NCI-H345 treated with DMSO at 0.1 percent for 48 hours (cell line): ENCODE measurements at regions not wholly inside any gene's neighbourhood (a gene's known extent, or its start where the extent isn't known, plus 50 kb on each side); places are given as distances from the start of the nearest gene placed in this dataset.
A peak's percentile ranks its signal among the peaks of the same experiment; 100 is the strongest.
"Not testable (repeated sequence)": the region's sequence is repeated elsewhere in the genome, so short reads cannot be mapped to it uniquely, and the experiment has no call there.

ENCODE experiments used
- DNase-seq: peaks from one replicate; lab custom pipeline; 2025; ENCODE audit not compliant: unreplicated experiment; lab: John Stamatoyannopoulos, UW

DNA sequence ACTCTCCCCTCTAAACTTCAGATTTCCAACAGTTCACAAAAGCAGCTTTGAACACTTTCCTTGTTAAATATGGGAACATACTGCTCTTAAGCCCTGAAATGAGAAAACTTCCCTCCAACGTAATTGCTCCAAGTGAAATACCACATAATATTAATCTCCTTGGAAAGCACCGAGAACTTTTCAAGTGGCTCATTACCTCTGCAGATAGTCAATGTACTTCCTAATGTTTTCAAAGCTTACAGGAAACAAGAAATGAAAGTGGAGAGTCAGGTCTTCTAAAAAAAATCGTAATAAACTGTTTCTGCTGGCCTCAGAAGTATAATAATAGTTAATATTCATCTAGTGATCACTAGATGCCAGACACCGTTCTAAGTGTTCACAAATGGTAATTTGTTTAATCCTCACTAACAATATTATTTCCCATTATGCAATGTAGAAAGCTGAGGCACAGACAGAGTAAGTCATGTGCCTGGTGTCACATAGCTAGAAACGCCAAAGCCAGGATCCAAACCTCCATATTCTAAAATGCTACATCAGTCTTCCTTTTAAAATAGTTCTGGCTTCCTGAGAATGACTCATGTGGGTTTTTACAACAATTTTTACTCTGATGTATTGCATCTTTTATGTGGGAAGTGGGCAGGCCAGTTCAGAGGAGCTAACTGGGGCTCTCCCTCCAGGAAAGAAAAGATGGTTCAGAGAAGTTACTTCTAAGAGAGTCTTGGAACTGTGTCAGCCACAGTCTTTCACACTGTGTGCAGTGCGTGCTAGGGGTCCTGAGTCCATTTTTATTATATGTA lies 177.2 kb downstream of the PLPPR4 start:
- no peak for DNase-seq

DNA sequence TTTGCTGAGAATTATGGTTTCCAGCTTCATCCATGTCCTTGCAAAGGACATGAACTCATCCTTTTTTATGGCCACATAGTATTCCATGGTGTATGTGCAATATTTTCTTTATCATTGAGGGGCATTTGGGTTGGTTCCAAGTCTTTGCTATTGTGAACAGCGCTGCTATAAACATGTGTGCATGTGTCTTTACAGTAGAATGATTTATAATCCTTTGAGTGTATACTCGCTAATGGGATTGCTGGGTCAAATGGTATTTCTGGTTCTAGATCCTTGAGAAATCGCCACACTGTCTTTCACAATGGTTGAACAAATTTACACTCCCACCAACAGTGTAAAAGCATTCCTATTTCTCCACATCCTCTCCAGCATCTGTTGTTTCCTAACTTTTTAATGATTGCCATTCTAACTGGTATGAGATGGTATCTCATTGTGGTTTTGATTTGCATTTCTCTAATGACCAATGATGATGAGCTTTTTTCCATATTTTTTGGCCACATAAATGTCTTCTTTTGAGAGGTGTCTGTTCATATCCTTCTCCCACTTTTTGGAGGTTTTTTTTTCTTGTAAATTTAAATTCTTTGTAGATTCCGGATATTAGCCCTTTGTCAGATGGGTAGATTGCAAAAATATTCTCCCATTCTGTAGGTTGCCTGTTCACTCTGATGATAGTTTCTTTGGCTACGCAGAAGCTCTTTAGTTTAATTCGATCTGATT lies 180.1 kb downstream of the PLPPR4 start:
- not testable (repeated sequence) for DNase-seq

DNA sequence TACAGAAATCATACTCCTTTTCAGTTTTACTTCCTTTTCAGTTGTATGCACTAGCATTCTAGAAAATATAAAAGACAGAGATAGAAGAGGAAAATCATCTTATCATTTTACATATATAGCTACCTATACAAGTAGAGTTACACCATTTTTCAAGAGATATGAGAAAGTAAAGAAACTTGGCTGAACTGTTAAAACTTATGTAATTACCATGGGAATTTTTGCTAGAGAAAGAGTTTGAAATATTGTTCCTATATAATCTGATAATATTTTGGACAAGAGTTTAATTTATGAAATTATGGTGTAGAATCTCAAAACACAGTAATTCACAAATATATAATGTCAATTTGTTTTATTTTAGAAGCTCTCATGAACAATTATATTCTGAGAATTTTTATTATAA lies 180.8 kb downstream of the PLPPR4 start:
- DNase-seq, result no peak

DNA sequence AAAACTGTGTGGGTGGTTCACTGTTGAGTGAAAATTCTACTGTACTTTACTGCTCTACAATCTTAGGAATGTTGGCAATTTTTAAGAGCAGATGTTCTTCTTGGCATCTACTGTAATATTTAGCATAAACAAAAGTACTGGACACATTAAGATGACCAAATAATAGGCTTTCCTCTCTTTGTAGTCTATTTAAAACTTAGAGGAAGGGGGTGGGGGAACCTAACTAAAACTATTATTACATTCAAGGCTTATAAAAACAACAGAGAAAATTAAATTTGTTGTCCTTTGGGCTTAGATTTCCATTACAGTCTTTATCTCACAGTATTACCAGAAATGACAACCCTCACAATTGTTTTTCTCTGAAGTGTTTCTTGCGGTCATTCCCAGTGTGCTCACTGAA lies 181.2 kb downstream of the PLPPR4 start:
- DNase-seq, result no peak

DNA sequence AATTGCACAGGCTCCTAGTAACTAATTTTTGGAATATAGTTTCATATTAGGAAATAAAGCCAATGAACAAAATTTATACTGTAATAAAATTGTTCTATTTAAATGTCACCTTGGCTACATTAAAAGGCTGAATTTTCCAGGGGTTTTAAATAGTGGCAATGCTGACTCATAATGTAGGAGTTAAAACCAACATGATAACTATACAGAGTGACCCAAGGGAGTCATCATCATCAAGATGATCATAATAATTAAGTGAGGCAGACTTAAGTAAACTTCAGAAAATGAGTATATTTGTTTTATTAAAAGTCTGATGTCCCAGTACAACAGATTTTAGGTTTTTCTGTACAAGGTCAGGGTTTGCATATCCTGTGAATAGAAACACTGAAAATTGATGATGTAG lies 183.4 kb downstream of the PLPPR4 start:
- DNase-seq, result no peak

DNA sequence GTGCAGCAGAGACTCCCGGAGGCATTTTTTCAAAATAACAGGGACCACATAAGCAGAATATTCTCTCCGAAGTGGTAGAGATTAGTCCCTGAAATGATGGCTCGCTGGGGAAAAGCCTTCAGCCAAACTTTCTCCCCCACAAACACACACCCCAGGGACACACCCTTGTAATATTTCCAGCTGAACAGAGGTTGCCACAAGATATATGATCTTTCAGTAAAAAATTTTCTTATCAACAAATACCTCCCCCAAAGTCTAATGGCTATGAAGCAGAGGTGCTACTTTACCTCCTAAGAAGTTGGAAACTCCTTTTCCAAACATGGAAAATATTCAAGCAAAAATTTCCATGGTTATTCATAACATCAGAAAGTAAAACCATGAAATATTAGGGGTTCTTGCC lies 190.2 kb upstream of the PALMD start:
- DNase-seq, result no peak

DNA sequence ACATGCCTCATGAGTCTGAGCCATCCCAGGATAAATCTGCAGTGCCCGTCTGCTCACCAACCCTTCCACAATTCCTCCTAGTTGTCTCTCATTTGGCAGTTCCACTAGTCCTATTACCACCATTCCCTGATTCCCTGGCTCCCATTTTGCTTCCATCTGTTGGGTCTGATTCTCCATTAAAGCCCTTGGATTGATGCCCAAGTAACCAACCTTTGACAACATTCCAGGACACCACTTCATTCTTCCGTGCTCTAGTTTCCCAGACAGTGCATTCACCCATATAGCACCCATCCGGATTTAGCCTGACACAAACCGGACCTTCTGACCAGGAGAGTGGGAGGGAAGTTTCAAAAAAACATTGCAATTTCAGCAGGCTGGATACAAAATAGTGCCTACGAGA lies 189.4 kb upstream of the PALMD start:
- no peak for DNase-seq

DNA sequence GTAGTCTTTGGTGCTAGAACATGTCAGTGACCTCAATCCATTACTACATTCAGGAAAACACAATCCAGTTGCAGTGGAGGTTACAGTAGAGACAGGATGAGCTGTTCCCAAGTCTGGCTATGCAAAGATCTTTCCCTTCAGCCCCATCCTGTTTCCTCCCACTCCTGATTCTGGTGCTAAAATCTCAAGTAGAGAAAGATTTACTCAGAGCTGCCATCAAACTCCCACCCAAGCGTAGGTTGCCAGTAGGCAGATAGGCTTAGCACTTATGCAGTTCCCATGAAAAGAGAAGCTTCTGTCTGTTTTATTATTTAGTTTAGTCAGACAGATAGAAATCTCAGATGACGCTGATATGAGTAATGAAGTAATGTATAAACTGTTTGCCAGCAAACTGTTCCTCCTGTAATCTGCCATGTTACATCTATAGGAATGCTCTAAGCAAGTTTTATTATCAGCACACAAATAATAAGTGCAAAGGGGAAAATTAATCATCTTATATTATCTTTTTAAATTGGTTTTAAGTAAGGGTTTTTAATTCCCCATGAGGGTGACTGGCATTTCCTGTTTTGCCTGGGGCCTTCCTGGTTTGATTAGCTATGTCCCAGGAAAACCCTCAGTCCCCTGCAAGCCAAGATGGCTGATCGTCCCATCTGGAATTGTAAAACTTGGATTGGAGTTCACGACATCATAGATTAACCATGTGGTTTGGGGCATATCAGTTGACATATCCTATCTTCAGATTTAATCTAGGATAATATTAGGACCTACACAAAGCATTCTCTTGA lies 188.3 kb upstream of the PALMD start:
- no peak for DNase-seq

DNA sequence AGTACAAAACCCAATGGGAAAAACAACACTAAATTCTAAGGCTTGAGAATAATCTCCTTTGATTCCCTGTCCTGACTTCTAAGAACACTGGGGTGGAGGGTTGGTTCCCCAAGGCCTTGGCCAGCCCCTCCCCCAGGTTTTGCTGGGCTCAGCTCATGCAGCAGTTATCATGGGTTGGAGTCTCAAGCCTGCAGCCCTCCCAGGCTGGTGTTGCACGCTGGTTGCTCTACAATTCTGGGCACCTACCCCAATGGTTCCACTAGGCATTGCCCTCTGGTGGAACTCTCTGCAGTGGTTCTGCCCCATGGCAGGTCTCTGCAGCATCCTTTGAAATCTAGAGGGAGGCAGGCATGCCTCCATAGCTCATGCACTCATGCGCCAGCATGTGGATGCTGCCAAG lies 184.4 kb upstream of the PALMD start:
- DNase-seq, result no peak

DNA sequence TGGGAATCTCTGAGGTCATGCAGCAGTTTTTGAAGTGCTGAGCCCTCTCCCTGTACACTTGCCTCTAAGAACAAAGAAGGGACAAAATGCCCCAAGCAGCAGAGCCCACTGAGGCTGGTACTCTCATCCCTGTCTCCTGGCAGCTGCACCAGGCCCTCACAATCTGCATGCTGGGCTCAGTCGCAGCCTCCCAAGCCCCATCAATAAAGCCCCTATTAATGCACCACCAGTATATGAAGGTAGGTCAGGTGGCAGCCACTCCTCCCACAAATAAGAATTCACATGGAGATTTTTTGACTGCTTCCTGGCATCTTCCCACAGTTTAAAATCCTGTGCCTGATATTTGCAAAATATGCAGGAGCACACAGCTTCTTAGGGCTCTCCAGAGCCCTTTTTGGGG lies 181.2 kb upstream of the PALMD start:
- DNase-seq, result no peak

DNA sequence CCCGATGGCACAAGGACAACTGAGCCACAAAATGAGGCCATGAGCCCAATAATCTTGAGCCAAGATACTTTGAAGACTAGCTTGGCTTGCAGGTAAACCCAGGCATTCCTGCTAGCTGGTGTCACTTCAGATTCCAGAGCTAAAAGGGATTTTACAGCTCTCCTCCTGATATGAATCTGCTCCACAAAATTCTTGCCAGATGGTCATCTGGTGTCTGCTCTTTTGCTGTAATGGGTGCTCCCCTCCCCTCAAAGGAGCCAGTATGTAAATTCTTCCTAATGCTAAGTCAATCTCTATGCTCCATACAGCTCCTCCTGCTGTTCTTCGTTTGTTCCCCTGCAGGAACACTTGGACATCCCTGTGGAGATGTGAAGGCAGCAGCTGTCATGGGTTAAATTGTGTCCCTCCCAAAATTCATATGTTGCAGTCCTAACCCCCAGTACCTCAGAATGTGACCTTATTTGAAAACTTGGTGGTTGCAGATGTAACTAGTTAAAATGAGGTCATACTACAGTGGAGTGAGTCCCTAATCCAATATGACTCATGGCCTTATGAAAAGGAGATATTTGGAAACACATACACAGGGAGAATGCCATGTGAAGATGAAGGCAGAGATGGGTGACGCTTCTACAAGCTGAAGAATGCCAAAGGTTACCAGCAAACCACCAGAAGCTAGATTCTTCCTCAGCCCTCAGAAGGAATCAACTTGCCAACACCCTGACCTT lies 180.6 kb upstream of the PALMD start:
- DNase-seq, result no peak

DNA sequence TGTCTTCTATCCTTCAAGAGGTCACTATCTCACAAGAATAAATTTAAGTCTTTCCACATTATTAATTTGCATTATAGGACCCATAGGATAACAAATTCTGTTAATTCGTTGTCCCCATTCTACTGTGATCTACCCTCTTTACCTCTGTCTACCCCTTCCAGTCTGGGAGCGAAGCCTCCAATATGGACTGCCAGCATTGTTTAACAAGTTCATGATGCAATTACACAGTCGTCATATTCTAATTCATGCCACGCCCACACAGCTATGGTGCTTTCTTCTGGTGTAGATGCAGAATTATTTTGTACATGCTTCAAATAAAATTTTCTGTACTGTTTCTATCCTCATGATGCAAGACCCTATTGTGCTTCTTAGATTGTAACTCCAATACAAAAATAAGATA lies 178.3 kb upstream of the PALMD start:
- no peak for DNase-seq

DNA sequence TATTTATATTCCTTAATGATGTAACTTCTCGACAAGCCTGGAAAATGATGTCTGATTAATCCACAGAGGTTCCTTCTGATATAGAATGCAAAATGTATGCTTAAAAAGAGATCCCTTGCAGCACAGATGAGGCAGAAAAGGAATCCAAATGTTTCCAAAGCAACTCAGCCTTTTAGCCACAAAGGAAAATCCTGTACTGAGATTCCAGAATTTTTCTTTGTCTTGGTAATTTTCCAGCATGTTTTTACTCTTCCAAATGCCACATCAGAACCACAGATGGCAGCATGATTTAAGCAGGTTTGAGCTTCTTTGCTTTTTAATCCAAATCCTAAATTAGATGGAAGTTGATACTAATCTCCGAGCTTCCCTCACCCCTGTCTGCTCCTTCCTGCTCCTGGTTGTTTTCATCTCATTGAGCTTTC lies 176.4 kb upstream of the PALMD start:
- no peak for DNase-seq

DNA sequence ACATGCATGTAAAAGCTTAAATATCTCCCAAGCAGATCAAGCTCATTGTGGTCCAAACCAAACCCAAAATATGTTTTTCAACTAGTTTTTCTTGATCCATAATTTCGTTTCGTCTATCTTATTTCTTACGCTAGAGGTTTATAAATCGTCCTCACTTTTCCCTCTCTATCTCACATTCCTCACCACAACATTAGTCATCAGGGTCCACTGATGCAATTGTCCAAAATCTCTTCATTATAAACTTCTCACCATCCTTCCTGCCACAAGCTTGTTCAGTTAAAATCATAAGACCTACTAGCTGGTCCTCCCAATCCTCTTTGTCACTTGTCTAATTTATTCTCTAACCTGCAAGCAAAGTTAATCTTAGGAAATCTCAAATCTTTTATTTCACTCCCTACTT lies 173.0 kb upstream of the PALMD start:
- no peak for DNase-seq

DNA sequence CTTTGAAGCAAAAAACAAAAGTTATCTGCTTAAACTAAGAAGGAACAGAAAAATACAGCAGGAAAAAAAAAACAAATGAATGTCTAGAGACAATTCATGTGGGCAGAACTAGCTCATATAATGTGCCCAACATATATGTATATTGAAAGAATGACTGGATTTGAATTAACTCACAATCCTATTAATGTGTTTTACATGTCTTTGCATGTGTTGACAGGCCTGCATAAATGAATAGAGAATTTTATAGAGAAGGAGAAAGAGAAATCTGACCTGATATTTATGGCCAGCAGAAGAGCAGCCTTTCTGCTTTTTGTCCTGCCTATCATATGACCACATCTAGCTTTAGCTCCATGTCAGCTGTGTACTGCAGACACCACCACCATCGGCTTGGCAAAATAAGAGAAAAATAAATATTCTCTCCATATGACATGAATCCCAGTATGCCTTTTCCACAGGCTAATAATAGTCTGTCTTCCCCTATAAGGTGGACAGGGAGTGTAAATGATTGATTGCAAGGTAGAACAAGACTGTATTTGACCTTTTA lies 171.5 kb upstream of the PALMD start:
- no peak for DNase-seq

DNA sequence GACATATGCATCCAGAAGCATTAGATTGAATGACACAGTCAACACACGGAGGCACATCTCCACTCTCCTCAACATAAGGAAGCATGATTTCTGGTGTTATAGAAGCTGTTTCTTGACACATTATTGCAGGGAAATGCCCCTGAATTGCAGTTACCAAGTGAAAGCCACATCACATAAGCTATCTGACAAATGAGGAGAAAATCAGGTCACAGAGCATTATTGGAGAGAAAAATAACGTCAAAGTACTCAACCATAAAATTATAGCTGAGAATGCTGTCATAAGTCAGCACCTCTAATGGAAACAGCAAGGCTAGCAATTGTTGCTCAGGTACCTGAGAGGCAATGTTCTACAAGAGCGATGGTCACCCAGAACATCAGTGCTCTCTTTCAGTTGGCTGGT lies 169.9 kb upstream of the PALMD start:
- DNase-seq, result no peak

DNA sequence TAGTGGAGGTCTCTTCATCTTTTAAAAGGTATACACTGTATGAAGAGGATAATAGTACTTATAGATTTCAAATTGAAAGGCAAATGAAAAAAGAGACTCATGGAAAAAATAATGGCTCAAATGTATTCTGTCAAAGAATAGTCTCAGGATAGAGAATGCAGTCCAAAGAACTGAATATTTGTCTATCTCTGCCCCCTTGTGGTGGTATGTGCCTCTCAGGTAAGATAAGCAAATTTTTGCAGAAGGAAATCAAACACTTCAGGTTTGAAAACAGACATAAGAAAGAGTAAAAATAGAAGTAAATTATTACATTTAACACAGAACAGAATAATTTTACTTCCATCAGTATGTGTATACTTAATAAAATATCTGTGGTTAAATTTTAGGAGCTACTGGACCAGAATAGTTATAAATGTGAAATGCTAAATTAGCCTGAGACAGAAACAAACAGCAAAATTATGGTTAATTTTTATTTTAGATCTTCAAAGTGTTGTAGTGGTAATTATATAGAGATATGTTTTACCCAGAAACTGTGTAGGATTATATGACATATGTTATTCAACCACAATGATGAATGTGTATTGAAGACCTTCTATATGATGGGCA lies 164.4 kb upstream of the PALMD start:
- peak; percentile 58 for DNase-seq

DNA sequence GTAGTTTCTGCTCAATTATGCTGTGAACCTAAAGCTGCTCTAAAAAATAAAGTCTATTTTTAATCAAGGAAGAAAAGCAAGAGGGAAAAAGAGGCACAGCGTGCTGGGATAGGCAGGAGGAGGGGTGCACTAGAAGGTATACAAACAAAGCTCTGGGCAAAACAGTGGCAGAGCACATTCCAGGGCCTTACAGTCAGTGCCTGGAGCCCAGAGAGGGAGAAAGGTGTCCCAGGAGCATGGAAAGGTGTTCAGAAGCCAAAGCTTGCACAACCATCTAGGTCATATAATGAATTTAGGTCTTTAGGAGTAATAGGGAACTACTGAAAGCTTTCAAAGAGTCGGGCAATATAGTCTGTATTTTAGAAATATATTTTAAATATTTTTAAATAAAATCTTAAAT lies 163.6 kb upstream of the PALMD start:
- no peak for DNase-seq

DNA sequence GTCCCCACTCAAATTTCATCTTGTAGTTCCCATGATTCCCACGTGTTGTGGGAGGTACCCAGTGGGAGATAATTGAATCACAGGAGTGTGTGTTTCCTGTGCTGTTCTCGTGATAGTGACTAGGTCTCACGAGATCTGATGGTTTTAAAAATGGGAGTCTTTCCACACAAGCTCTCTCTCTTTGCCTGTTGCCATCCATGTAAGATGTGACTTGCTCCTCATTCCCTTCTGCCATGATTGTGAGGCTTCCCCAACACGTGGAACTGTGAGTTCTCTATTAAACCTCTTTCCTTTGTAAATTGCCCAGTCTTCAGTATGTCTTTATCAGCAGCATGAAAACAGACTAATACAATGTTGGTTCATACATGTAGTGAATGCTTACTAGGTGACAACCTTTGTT lies 163.2 kb upstream of the PALMD start:
- DNase-seq, result no peak

DNA sequence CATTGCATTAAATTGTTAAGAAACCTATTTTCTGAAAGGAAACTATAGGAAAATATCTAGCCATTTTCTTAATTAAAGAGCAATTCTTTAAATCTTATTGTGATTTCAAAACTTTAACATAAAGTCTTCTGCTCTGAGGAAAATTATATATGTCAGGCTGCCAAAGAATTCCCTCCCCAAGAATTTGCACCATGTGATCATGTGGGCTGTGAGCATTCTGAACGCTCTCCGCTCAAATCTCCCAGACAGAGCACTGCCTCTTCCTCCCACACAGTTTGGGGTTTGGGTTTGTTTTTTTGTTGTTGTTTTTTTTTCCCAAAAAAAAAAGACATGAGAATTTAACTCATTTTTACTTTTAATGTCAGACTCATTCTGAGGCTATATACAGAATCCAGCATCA lies 155.9 kb upstream of the PALMD start:
- no peak for DNase-seq

DNA sequence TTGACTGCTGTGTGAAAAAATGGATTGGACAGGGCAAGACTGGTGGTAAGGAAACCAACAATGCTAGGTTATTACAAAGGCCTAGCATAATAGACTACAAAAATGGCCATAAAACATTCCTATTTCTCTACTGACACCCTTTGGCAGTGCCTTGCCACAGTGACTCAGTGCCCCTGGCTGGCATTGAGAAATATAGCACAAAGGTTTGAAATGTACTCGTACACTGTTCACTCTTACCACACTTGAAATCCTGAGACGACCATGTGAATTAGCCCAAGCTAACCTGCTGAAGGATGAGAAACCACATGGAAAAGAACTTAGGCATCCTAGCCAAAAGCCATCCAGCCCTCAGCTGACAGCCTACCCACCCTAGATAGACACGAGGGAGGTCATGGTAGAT lies 149.8 kb upstream of the PALMD start:
- DNase-seq, result no peak
